Stimulated activated naive B cell treated with anti-CD40 and anti-IgM and Interleukin-4, amounts not matched to agents 10 μg/mL and 1 μg/mL and 100 μg/mL, for 72 hours (primary cell): ENCODE measurements at regions not wholly inside any gene's neighbourhood (a gene's known extent, or its start where the extent isn't known, plus 50 kb on each side); places are given as distances from the start of the nearest gene placed in this dataset.
"Not testable (repeated sequence)": the region's sequence is repeated elsewhere in the genome, so short reads cannot be mapped to it uniquely, and the experiment has no call there.

Source experiments
- ATAC-seq, 2 donors: fragments of 150-1000 bp; cut with Tn5 transposase; replicated peaks; 2 replicates each; pipeline ENCODE4 v1.10.0; 2021; ENCODE audit warnings: moderate library complexity in 1 of 2
- DNase-seq: peaks from one replicate; pipeline ENCODE4 v3.0.0; 2021
- H3K27ac Mint-ChIP-seq: one replicate; pipeline ENCODE4 v1.8.0; 2022; ENCODE audit warnings: mild to moderate bottlenecking, mixed read lengths
- H3K27me3 Mint-ChIP-seq, 2 donors: one replicate each; pipeline ENCODE4 v1.8.0; 2022; ENCODE audit warnings: mixed read lengths in 2 of 2
- H3K36me3 Mint-ChIP-seq, 2 donors: one replicate each; pipeline ENCODE4 v1.8.0; 2022; ENCODE audit warnings: mixed read lengths in 2 of 2, mild to moderate bottlenecking in 1 of 2
- H3K4me1 Mint-ChIP-seq, 2 donors: one replicate each; pipeline ENCODE4 v1.8.0; 2022; ENCODE audit warnings: mixed read lengths in 2 of 2, mild to moderate bottlenecking in 1 of 2
- H3K4me3 Mint-ChIP-seq, 2 donors: one replicate each; pipeline ENCODE4 v1.8.0; 2022; ENCODE audit warnings: mild to moderate bottlenecking in 2 of 2, mixed read lengths in 2 of 2, moderate library complexity in 1 of 2
- H3K9me3 Mint-ChIP-seq, 2 donors: one replicate each; pipeline ENCODE4 v1.8.0; 2022; ENCODE audit warnings: mixed read lengths in 2 of 2, mild to moderate bottlenecking in 1 of 2

- DNase-seq, result no peak
- H3K27ac Mint-ChIP-seq, result no peak overlapping the region
- no peaks in the 10 kb centered on the region for H3K36me3 Mint-ChIP-seq
- H3K4me3 Mint-ChIP-seq, result no peak overlapping the region
- H3K27me3 Mint-ChIP-seq, result peaks cover 0 to 4% of the 10 kb centered on the region in 2 donors
- H3K4me1 Mint-ChIP-seq, result peaks cover 6% of the 10 kb centered on the region in 2 donors
- H3K9me3 Mint-ChIP-seq, result no peaks in the 10 kb centered on the region
- no peak for ATAC-seq
These were observed 142.7 kb downstream of the TENT5A start for GRCh38 chr6:81609736-81610135.

GRCh38 chr6:81608776-81609175 is 143.7 kb downstream of the TENT5A start:
- ATAC-seq (no peak), DNase-seq (no peak)
- Mint-ChIP-seq H3K36me3 (no peaks in the 10 kb centered on the region), H3K27me3 (peaks cover 0 to 4% of the 10 kb centered on the region in 2 donors), H3K27ac (no peak overlapping the region), H3K4me3 (no peak overlapping the region), H3K4me1 (peaks cover 4 to 5% of the 10 kb centered on the region in 2 donors), H3K9me3 (peaks cover 2 to 7% of the 10 kb centered on the region in 2 donors)

- no peak for DNase-seq
- no peak for ATAC-seq
- peaks cover 6 to 10% of the 10 kb centered on the region in 2 donors for H3K9me3 Mint-ChIP-seq
- no peak overlapping the region for H3K4me3 Mint-ChIP-seq
- H3K27ac Mint-ChIP-seq, result no peak overlapping the region
- no peaks in the 10 kb centered on the region for H3K4me1 Mint-ChIP-seq
- H3K27me3 Mint-ChIP-seq, result peaks cover 0 to 9% of the 10 kb centered on the region in 2 donors
- peaks cover 0 to 3% of the 10 kb centered on the region in 2 donors for H3K36me3 Mint-ChIP-seq
These were observed 145.5 kb downstream of the TENT5A start for GRCh38 chr6:81606965-81607381.

GRCh38 chr6:81605526-81605925 is 147.0 kb downstream of the TENT5A start:
- Mint-ChIP-seq H3K9me3 (peaks cover 8 to 10% of the 10 kb centered on the region in 2 donors), H3K4me1 (peaks cover 3 to 5% of the 10 kb centered on the region in 2 donors), H3K36me3 (peaks cover 0 to 3% of the 10 kb centered on the region in 2 donors), H3K27me3 (peaks cover 3 to 9% of the 10 kb centered on the region in 2 donors), H3K4me3 (no peak overlapping the region), H3K27ac (no peak overlapping the region)
- ATAC-seq (no peak), DNase-seq (no peak)

GRCh38 chr6:81601918-81602317 is 150.6 kb downstream of the TENT5A start:
- Mint-ChIP-seq H3K36me3 (peaks cover 0 to 3% of the 10 kb centered on the region in 2 donors), H3K27ac (no peak overlapping the region), H3K4me3 (no peak overlapping the region), H3K27me3 (peaks cover 6 to 9% of the 10 kb centered on the region in 2 donors), H3K4me1 (peaks cover 6 to 11% of the 10 kb centered on the region in 2 donors), H3K9me3 (peaks cover 8 to 10% of the 10 kb centered on the region in 2 donors)
- DNase-seq, result no peak
- no peak for ATAC-seq

- Mint-ChIP-seq H3K9me3 (peaks cover 8 to 10% of the 10 kb centered on the region in 2 donors), H3K4me1 (peaks cover 6 to 11% of the 10 kb centered on the region in 2 donors)
- H3K36me3 Mint-ChIP-seq, H3K4me3 Mint-ChIP-seq, H3K27me3 Mint-ChIP-seq, DNase-seq, H3K27ac Mint-ChIP-seq: not testable (repeated sequence)
- ATAC-seq, result peak; percentile 57 to 62
These were observed 152.0 kb downstream of the TENT5A start for GRCh38 chr6:81600488-81600887.

GRCh38 chr6:81594501-81594900 is 158.0 kb downstream of the TENT5A start:
- no peak for ATAC-seq
- DNase-seq, result no peak
- no peak overlapping the region for H3K4me3 Mint-ChIP-seq
- H3K9me3 Mint-ChIP-seq, result no peaks in the 10 kb centered on the region
- no peaks in the 10 kb centered on the region for H3K36me3 Mint-ChIP-seq
- no peak overlapping the region for H3K27ac Mint-ChIP-seq
- H3K4me1 Mint-ChIP-seq, result no peaks in the 10 kb centered on the region
- H3K27me3 Mint-ChIP-seq, result peaks cover 0 to 4% of the 10 kb centered on the region in 2 donors

- no peaks in the 10 kb centered on the region for H3K9me3 Mint-ChIP-seq
- no peaks in the 10 kb centered on the region for H3K27me3 Mint-ChIP-seq
- no peak overlapping the region for H3K4me3 Mint-ChIP-seq
- H3K36me3 Mint-ChIP-seq, result no peaks in the 10 kb centered on the region
- no peak for DNase-seq
- peaks cover 0 to 2% of the 10 kb centered on the region in 2 donors for H3K4me1 Mint-ChIP-seq
- ATAC-seq, result no peak
- no peak overlapping the region for H3K27ac Mint-ChIP-seq
These were observed 162.2 kb downstream of the TENT5A start for GRCh38 chr6:81590314-81590691.

- DNase-seq (no peak), ATAC-seq (no peak)
- H3K36me3 Mint-ChIP-seq, result no peaks in the 10 kb centered on the region
- H3K27ac Mint-ChIP-seq, result no peak overlapping the region
- no peaks in the 10 kb centered on the region for H3K27me3 Mint-ChIP-seq
- no peak overlapping the region for H3K4me3 Mint-ChIP-seq
- no peaks in the 10 kb centered on the region for H3K9me3 Mint-ChIP-seq
- H3K4me1 Mint-ChIP-seq, result peaks cover 0 to 2% of the 10 kb centered on the region in 2 donors
These were observed 162.8 kb downstream of the TENT5A start for GRCh38 chr6:81589465-81590313.

- not testable (repeated sequence) for H3K27me3 Mint-ChIP-seq, H3K4me3 Mint-ChIP-seq, H3K4me1 Mint-ChIP-seq, H3K9me3 Mint-ChIP-seq, H3K27ac Mint-ChIP-seq, H3K36me3 Mint-ChIP-seq, DNase-seq, ATAC-seq
These were observed 166.8 kb downstream of the TENT5A start for GRCh38 chr6:81585686-81586085.

GRCh38 chr6:81584156-81584555 is 168.3 kb downstream of the TENT5A start:
- not testable (repeated sequence) for H3K36me3 Mint-ChIP-seq, H3K27ac Mint-ChIP-seq, H3K4me3 Mint-ChIP-seq, H3K4me1 Mint-ChIP-seq, DNase-seq, H3K27me3 Mint-ChIP-seq, ATAC-seq, H3K9me3 Mint-ChIP-seq

GRCh38 chr6:81575442-81575841 is 177.0 kb downstream of the TENT5A start:
- Mint-ChIP-seq H3K27me3 (peaks cover 0 to 6% of the 10 kb centered on the region in 2 donors), H3K4me1 (no peaks in the 10 kb centered on the region), H3K36me3 (no peaks in the 10 kb centered on the region), H3K9me3 (peaks cover 2 to 6% of the 10 kb centered on the region in 2 donors), H3K4me3 (no peak overlapping the region), H3K27ac (no peak overlapping the region)
- DNase-seq (no peak), ATAC-seq (no peak)

- Mint-ChIP-seq H3K36me3 (no peaks in the 10 kb centered on the region), H3K4me3 (no peak overlapping the region), H3K27me3 (peaks cover 0 to 3% of the 10 kb centered on the region in 2 donors), H3K27ac (no peak overlapping the region), H3K4me1 (no peaks in the 10 kb centered on the region), H3K9me3 (peaks cover 0 to 2% of the 10 kb centered on the region in 2 donors)
- no peak for DNase-seq
- ATAC-seq, result no peak
These were observed 180.5 kb downstream of the TENT5A start for GRCh38 chr6:81572020-81572419.

- Mint-ChIP-seq H3K36me3 (no peaks in the 10 kb centered on the region), H3K4me3 (no peak overlapping the region), H3K27ac (no peak overlapping the region), H3K27me3 (no peaks in the 10 kb centered on the region), H3K9me3 (peaks cover 0 to 2% of the 10 kb centered on the region in 2 donors), H3K4me1 (no peaks in the 10 kb centered on the region)
- no peak for DNase-seq
- ATAC-seq, result no peak
These were observed 181.8 kb downstream of the TENT5A start for GRCh38 chr6:81570681-81571080.

GRCh38 chr6:81568973-81569372 is 183.5 kb downstream of the TENT5A start:
- no peak overlapping the region for H3K4me3 Mint-ChIP-seq
- H3K27me3 Mint-ChIP-seq, result no peaks in the 10 kb centered on the region
- H3K36me3 Mint-ChIP-seq, result no peaks in the 10 kb centered on the region
- H3K27ac Mint-ChIP-seq, result no peak overlapping the region
- no peak for ATAC-seq
- no peak for DNase-seq
- peaks cover 0 to 2% of the 10 kb centered on the region in 2 donors for H3K9me3 Mint-ChIP-seq
- no peaks in the 10 kb centered on the region for H3K4me1 Mint-ChIP-seq
